Vagina (tissue), 2 donors: ENCODE measurements at regions not wholly inside any gene's neighbourhood (a gene's known extent, or its start where the extent isn't known, plus 50 kb on each side); places are given as distances from the start of the nearest gene placed in this dataset.

Experiments used
- DNase-seq, 2 donors: peaks; one replicate each; pipeline ENCODE4 v3.0.0-alpha.2; 2017; ENCODE audit errors: extremely low spot score in 2 of 2
- H3K27ac ChIP-seq: fragments of 200-600 bp; sonication (generic); one replicate; pipeline ENCODE4 v1.5.1; 2019
- H3K27me3 ChIP-seq: fragments of 200-600 bp; sonication (generic); one replicate; pipeline ENCODE4 v1.5.1; 2019
- H3K36me3 ChIP-seq, 2 donors: fragments of 200-600 bp; sonication (generic); one replicate each; pipeline ENCODE4 v1.5.1; 2017 to 2019
- H3K4me1 ChIP-seq: fragments of 200-600 bp; sonication (generic); one replicate; pipeline ENCODE4 v1.5.1; 2019
- H3K4me3 ChIP-seq, 2 donors: fragments of 200-600 bp; sonication (generic); 1 replicate in 1 of 2; 2 replicates in 1 of 2; pipeline ENCODE4 v1.5.1; 2016 to 2019
- H3K9me3 ChIP-seq: fragments of 200-600 bp; sonication (generic); one replicate; pipeline ENCODE4 v1.5.1; 2019
- CTCF ChIP-seq, 3 experiments: fragments of 450-650 bp in 2 of 3; fragments of 200-600 bp in 1 of 3; sonication (generic) in 1 of 3; IDR thresholded peaks; one replicate each; pipeline ENCODE4 v1.5.1; 2017 to 2019; ENCODE audit warnings: antibody characterized with exemption in 3 of 3, mild to moderate bottlenecking in 2 of 3, moderate library complexity in 2 of 3
- POLR2A ChIP-seq, 2 donors: fragments of 450-650 bp; IDR thresholded peaks; one replicate each; pipeline ENCODE4 v1.6.1; 2017; ENCODE audit warnings: antibody characterized with exemption in 2 of 2, mild to moderate bottlenecking in 2 of 2, moderate library complexity in 2 of 2
- POLR2AphosphoS5 ChIP-seq, 2 donors: sonication (generic); formaldehyde crosslinking; IDR thresholded peaks; one replicate each; pipeline ENCODE4 v1.9.0; 2017; ENCODE audit warnings: antibody characterized with exemption in 2 of 2, mild to moderate bottlenecking in 2 of 2, low read depth in 1 of 2; ENCODE audit not compliant: insufficient read depth in 1 of 2
- intact Hi-C: fragments of 100-400 bp; cut with DNase I; formaldehyde crosslinking; loops from one replicate; pipeline ENCODE4 v1.15.1; 2023

- intact Hi-C loops = no loop called here
- no peak for TF ChIP-seq POLR2A (IDR thresholded peaks at IDR 0.05)
- TF ChIP-seq CTCF (IDR thresholded peaks at IDR 0.05) = no peak
- no peak for TF ChIP-seq POLR2AphosphoS5 (IDR thresholded peaks at IDR 0.05; ENCODE audit: insufficient read depth in 1 of 2, low read depth in 1 of 2)
- H3K4me3 ChIP-seq = no peak overlapping the region
- H3K27me3 ChIP-seq = no peaks in the 10 kb centered on the region
- H3K27ac ChIP-seq = no peak overlapping the region
- no peaks in the 10 kb centered on the region for H3K36me3 ChIP-seq
- H3K4me1 ChIP-seq = peaks cover 10% of the 10 kb centered on the region
- H3K9me3 ChIP-seq = no peaks in the 10 kb centered on the region
- no peak for DNase-seq
These were observed 413.7 kb upstream of the CCDC196 start for GRCh38 chr14:66072190-66073084.

GRCh38 chr14:66074537-66074936 is 411.6 kb upstream of the CCDC196 start:
- no peak for DNase-seq
- TF ChIP-seq POLR2A (IDR thresholded peaks at IDR 0.05) = no peak
- no peak for TF ChIP-seq POLR2AphosphoS5 (IDR thresholded peaks at IDR 0.05; ENCODE audit: insufficient read depth in 1 of 2, low read depth in 1 of 2)
- intact Hi-C loops = no loop called here

GRCh38 chr14:66076176-66076575 is 410.0 kb upstream of the CCDC196 start:
- Histone ChIP-seq H3K4me3 (no peak overlapping the region), H3K27ac (no peak overlapping the region), H3K27me3 (no peaks in the 10 kb centered on the region), H3K36me3 (no peaks in the 10 kb centered on the region), H3K4me1 (no peaks in the 10 kb centered on the region), H3K9me3 (no peaks in the 10 kb centered on the region)
- intact Hi-C loops = no loop called here
- DNase-seq = no peak
- TF ChIP-seq CTCF (IDR thresholded peaks at IDR 0.05) = no peak
- TF ChIP-seq POLR2AphosphoS5 (IDR thresholded peaks at IDR 0.05; ENCODE audit: insufficient read depth in 1 of 2, low read depth in 1 of 2) = no peak

More at GRCh38 chr14:66074537-66074936, 411.6 kb upstream of the CCDC196 start:
- Histone ChIP-seq H3K36me3 (no peaks in the 10 kb centered on the region), H3K27me3 (no peaks in the 10 kb centered on the region), H3K9me3 (no peaks in the 10 kb centered on the region), H3K4me3 (no peak overlapping the region), H3K27ac (no peak overlapping the region), H3K4me1 (no peaks in the 10 kb centered on the region)

GRCh38 chr14:66078006-66078405 is 408.2 kb upstream of the CCDC196 start:
- DNase-seq = no peak
- TF ChIP-seq POLR2AphosphoS5 (IDR thresholded peaks at IDR 0.05; ENCODE audit: insufficient read depth in 1 of 2, low read depth in 1 of 2) = no peak
- H3K4me1 ChIP-seq = no peaks in the 10 kb centered on the region
- no peaks in the 10 kb centered on the region for H3K9me3 ChIP-seq
- H3K36me3 ChIP-seq = no peaks in the 10 kb centered on the region
- H3K27ac ChIP-seq = no peak overlapping the region
- intact Hi-C loops = no loop called here
- no peak overlapping the region for H3K4me3 ChIP-seq
- H3K27me3 ChIP-seq = no peaks in the 10 kb centered on the region

- no peaks in the 10 kb centered on the region for H3K27me3 ChIP-seq
- intact Hi-C loops = no loop called here
- DNase-seq = no peak
These were observed 404.4 kb upstream of the CCDC196 start for GRCh38 chr14:66081594-66082376.

More at GRCh38 chr14:66081594-66082376, 404.4 kb upstream of the CCDC196 start:
- H3K9me3 ChIP-seq = no peaks in the 10 kb centered on the region
- H3K4me1 ChIP-seq = no peaks in the 10 kb centered on the region
- H3K36me3 ChIP-seq = no peaks in the 10 kb centered on the region
- no peak overlapping the region for H3K27ac ChIP-seq
- H3K4me3 ChIP-seq = no peak overlapping the region
- TF ChIP-seq CTCF (IDR thresholded peaks at IDR 0.05) = no peak
- no peak for TF ChIP-seq POLR2AphosphoS5 (IDR thresholded peaks at IDR 0.05; ENCODE audit: insufficient read depth in 1 of 2, low read depth in 1 of 2)
- no peak for TF ChIP-seq POLR2A (IDR thresholded peaks at IDR 0.05)
